Panc1 (cell line): ENCODE measurements at regions not wholly inside any gene's neighbourhood (a gene's known extent, or its start where the extent isn't known, plus 50 kb on each side); places are given as distances from the start of the nearest gene placed in this dataset.

Source experiments
- ATAC-seq: fragments of 200-7000 bp; cut with Tn5 transposase; 2 replicates; pipeline ENCODE4 v1.9.1; 2020; ENCODE audit warnings: mild to moderate bottlenecking, moderate library complexity
- BruUV-seq: library from RNA; stranded (reverse); fragments of 400-500 nt; replicated peaks from 2 replicates; lab custom pipeline; 2021; lab: Mats Ljungman, UMichigan
- CTCF ChIA-PET: fragments of 300-600 bp; sonication (Branson Sonifier 250); formaldehyde crosslinking; loops from one replicate; lab custom pipeline; 2022; ENCODE audit warnings: antibody characterized with exemption; lab: Charles Lee
- POLR2A ChIA-PET: fragments of 300-600 bp; sonication (Branson Sonifier 250); formaldehyde crosslinking; loops from one replicate; lab custom pipeline; 2022; ENCODE audit warnings: antibody characterized with exemption; lab: Charles Lee
- DNase-seq: peaks from one replicate; pipeline ENCODE4 v3.0.0-alpha.2; 2010; ENCODE audit warnings: low read depth, low spot score
- H3K27ac ChIP-seq: 2 replicates; pipeline ENCODE4 v1.5.1; 2011; ENCODE audit warnings: mild to moderate bottlenecking, low read length, inconsistent platforms
- H3K27me3 ChIP-seq: fragments of 200-500 bp; sonication (Bioruptor generic); 2 replicates; pipeline ENCODE4 v1.6.0; 2014; ENCODE audit warnings: low read length, inconsistent platforms; ENCODE audit not compliant: control insufficient read depth, insufficient read depth
- H3K36me3 ChIP-seq: fragments of 200-500 bp; sonication (Bioruptor generic); 2 replicates; pipeline ENCODE4 v1.5.1; 2014; ENCODE audit warnings: inconsistent platforms, mild to moderate bottlenecking, low read length, moderate library complexity; ENCODE audit not compliant: control insufficient read depth, insufficient read depth
- H3K4me1 ChIP-seq: 2 replicates; pipeline ENCODE4 v1.5.1; 2011; ENCODE audit warnings: inconsistent platforms, mild to moderate bottlenecking, low read length, moderate library complexity; ENCODE audit not compliant: control insufficient read depth, insufficient read depth
- H3K4me3 ChIP-seq, 2 experiments: 2 replicates each; pipeline ENCODE4 v1.5.1; 2011 to 2012; ENCODE audit warnings: low read depth in 2 of 2, low read length in 2 of 2, mild to moderate bottlenecking in 2 of 2, inconsistent platforms in 1 of 2, moderate library complexity in 1 of 2
- H3K9me3 ChIP-seq: fragments of 200-500 bp; sonication (Bioruptor generic); 2 replicates; pipeline ENCODE4 v1.5.1; 2014; ENCODE audit warnings: low read depth, mild to moderate bottlenecking, inconsistent platforms, low read length, moderate library complexity; ENCODE audit not compliant: control insufficient read depth, insufficient read depth
- POLR2AphosphoS5 ChIP-seq: IDR thresholded peaks from 2 replicates; pipeline ENCODE4 v1.6.1; 2012; ENCODE audit warnings: mild to moderate bottlenecking, low read depth, low read length, moderate library complexity
- SIN3A ChIP-seq: IDR thresholded peaks from 2 replicates; pipeline ENCODE4 v1.6.1; 2012; ENCODE audit warnings: low read depth, mild to moderate bottlenecking, low read length, moderate library complexity, borderline replicate concordance; ENCODE audit not compliant: insufficient read depth
- TCF7L2 ChIP-seq: IDR thresholded peaks from 2 replicates; pipeline ENCODE4 v1.6.1; 2011; ENCODE audit warnings: mild to moderate bottlenecking, low read depth, low read length, inconsistent platforms
- in situ Hi-C: cut with HindIII; loops from 2 replicates; pipeline ENCODE4 v1.10.0; 2016; ENCODE audit warnings: low sequenced_read_pairs, low pct_unique_long_range_greater_than_20kb
- intact Hi-C: fragments of 100-400 bp; cut with micrococcal nuclease; formaldehyde crosslinking; loops from one replicate; pipeline ENCODE4 v1.10.0; 2022; ENCODE audit not compliant: unreplicated experiment
- TF ChIP-seq, protein P1 (sequence below), 2 experiments: IDR thresholded peaks; 2 replicates each; pipeline ENCODE4 v1.6.1; 2011 to 2012; ENCODE audit warnings: low read depth in 2 of 2, control low read depth in 1 of 2, low read length in 1 of 2, mild to moderate bottlenecking in 1 of 2, moderate library complexity in 1 of 2; ENCODE audit not compliant: insufficient read depth in 1 of 2
- TF ChIP-seq, protein P2 (sequence below): fragments of 450-650 bp; IDR thresholded peaks from 2 replicates; pipeline ENCODE4 v1.5.1; 2017; ENCODE audit warnings: mild to moderate bottlenecking

DNA sequence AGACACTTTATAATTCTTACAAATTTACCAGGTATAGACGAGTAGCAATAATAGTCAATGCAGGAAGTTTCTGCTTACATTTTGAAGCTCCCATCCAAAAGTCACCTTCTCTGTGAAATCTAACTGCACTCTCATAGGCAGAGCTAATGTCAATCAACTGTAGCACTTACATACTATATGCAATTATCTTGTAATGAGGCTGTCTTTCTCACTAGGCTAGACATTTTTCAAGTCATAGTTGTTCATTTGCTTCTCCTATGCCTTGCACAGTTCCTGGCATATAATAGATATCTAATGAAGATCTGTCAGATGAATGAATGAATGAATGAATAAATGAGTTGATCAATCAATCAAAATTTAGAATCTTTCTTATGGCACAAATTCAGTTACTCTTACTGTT, 273.0 kb upstream of the DAB1 start:
- ATAC-seq = no peak
- Histone ChIP-seq H3K9me3 (no peaks in the 10 kb centered on the region), H3K4me1 (no peaks in the 10 kb centered on the region), H3K27ac (no peak overlapping the region), H3K27me3 (no peaks in the 10 kb centered on the region), H3K36me3 (no peaks in the 10 kb centered on the region), H3K4me3 (no peak overlapping the region)
- in situ Hi-C loops = no loop called here
- ChIA-PET POLR2A (no interaction called here), CTCF (interaction anchor here (0.6 kb wide), 1 partner anchor 154 kb away, joined by 13 read pairs; no protein-coding TSS in a partner anchor)
- no TSS peak for BruUV-seq
- TF ChIP-seq POLR2AphosphoS5 = no peak
- TF ChIP-seq, protein P1, sequence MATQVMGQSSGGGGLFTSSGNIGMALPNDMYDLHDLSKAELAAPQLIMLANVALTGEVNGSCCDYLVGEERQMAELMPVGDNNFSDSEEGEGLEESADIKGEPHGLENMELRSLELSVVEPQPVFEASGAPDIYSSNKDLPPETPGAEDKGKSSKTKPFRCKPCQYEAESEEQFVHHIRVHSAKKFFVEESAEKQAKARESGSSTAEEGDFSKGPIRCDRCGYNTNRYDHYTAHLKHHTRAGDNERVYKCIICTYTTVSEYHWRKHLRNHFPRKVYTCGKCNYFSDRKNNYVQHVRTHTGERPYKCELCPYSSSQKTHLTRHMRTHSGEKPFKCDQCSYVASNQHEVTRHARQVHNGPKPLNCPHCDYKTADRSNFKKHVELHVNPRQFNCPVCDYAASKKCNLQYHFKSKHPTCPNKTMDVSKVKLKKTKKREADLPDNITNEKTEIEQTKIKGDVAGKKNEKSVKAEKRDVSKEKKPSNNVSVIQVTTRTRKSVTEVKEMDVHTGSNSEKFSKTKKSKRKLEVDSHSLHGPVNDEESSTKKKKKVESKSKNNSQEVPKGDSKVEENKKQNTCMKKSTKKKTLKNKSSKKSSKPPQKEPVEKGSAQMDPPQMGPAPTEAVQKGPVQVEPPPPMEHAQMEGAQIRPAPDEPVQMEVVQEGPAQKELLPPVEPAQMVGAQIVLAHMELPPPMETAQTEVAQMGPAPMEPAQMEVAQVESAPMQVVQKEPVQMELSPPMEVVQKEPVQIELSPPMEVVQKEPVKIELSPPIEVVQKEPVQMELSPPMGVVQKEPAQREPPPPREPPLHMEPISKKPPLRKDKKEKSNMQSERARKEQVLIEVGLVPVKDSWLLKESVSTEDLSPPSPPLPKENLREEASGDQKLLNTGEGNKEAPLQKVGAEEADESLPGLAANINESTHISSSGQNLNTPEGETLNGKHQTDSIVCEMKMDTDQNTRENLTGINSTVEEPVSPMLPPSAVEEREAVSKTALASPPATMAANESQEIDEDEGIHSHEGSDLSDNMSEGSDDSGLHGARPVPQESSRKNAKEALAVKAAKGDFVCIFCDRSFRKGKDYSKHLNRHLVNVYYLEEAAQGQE (IDR thresholded peaks at IDR 0.05; ENCODE audit: insufficient read depth in 1 of 2, low read depth in 2 of 2, low read length in 1 of 2) = no peak
- TF ChIP-seq TCF7L2 = no peak
- TF ChIP-seq, protein P2, sequence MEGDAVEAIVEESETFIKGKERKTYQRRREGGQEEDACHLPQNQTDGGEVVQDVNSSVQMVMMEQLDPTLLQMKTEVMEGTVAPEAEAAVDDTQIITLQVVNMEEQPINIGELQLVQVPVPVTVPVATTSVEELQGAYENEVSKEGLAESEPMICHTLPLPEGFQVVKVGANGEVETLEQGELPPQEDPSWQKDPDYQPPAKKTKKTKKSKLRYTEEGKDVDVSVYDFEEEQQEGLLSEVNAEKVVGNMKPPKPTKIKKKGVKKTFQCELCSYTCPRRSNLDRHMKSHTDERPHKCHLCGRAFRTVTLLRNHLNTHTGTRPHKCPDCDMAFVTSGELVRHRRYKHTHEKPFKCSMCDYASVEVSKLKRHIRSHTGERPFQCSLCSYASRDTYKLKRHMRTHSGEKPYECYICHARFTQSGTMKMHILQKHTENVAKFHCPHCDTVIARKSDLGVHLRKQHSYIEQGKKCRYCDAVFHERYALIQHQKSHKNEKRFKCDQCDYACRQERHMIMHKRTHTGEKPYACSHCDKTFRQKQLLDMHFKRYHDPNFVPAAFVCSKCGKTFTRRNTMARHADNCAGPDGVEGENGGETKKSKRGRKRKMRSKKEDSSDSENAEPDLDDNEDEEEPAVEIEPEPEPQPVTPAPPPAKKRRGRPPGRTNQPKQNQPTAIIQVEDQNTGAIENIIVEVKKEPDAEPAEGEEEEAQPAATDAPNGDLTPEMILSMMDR = no peak
- no peak for TF ChIP-seq SIN3A
- intact Hi-C loops = no loop called here
- DNase-seq = no peak

DNA sequence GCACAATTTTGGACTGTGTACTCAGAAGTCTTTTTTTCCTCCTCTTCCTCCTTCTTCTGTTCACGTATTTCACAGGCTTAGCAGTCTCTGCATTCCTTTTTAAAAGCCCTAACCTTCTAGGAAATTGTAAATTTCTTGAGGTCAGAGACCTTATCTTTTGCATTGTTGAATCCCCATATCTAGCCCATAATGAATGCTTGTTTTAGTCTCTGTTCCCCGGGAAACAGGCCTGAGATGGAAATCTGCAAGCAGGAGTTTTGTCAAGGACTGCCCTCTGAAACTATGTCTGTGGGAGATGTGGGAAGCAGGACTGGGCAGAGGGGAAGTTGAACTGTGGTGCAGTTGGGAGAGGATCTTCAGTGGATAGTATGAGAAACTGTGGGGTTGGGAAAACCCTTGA, 272.2 kb upstream of the DAB1 start:
- ATAC-seq (no peak), DNase-seq (no peak)
- intact Hi-C loops (no loop called here), in situ Hi-C loops (no loop called here)
- Histone ChIP-seq H3K27ac (no peak overlapping the region), H3K27me3 (no peaks in the 10 kb centered on the region), H3K4me1 (no peaks in the 10 kb centered on the region), H3K9me3 (no peaks in the 10 kb centered on the region), H3K4me3 (no peak overlapping the region), H3K36me3 (no peaks in the 10 kb centered on the region)
- TF ChIP-seq POLR2AphosphoS5 (no peak), TCF7L2 (no peak), SIN3A (no peak)
- TF ChIP-seq, protein P2 = no peak
- TF ChIP-seq, protein P1 (IDR thresholded peaks at IDR 0.05; ENCODE audit: insufficient read depth in 1 of 2, low read depth in 2 of 2, low read length in 1 of 2) = no peak
- CTCF ChIA-PET = no interaction called here
- no TSS peak for BruUV-seq
- POLR2A ChIA-PET = no interaction called here
